ENCODE measurements at regions not wholly inside any gene's neighbourhood (a gene's known extent, or its start where the extent isn't known, plus 50 kb on each side); places are given as distances from the start of the nearest gene placed in this dataset.

- TF ChIP-seq ZFX (IDR thresholded peaks at IDR 0.05) (no peak), CTCF (conservative IDR thresholded peaks at IDR 0.05) (no peak)
- H3K27ac ChIP-seq: no peak overlapping the region
Observed at GRCh38 chr4:97496298-97496873, 646.9 kb downstream of the STPG2 start.

- H3K27ac ChIP-seq: no peak overlapping the region
Observed at GRCh38 chr4:97498875-97499274, 644.4 kb downstream of the STPG2 start.

GRCh38 chr4:97500423-97500822 lies 642.9 kb downstream of the STPG2 start:
- no peak overlapping the region for H3K27ac ChIP-seq

More at GRCh38 chr4:97498875-97499274, 644.4 kb downstream of the STPG2 start:
- TF ChIP-seq CTCF (conservative IDR thresholded peaks at IDR 0.05) (no peak), ZFX (IDR thresholded peaks at IDR 0.05) (no peak)

GRCh38 chr4:97504713-97505112 lies 638.6 kb downstream of the STPG2 start:
- H3K27ac ChIP-seq: no peak overlapping the region
- TF ChIP-seq ZFX (IDR thresholded peaks at IDR 0.05): no peak
- no peak for TF ChIP-seq CTCF (conservative IDR thresholded peaks at IDR 0.05)

More at GRCh38 chr4:97500423-97500822, 642.9 kb downstream of the STPG2 start:
- TF ChIP-seq ZFX (IDR thresholded peaks at IDR 0.05) (no peak), CTCF (conservative IDR thresholded peaks at IDR 0.05) (no peak)

- no peak overlapping the region for H3K27ac ChIP-seq
- no peak for TF ChIP-seq ZFX (IDR thresholded peaks at IDR 0.05)
- TF ChIP-seq CTCF (conservative IDR thresholded peaks at IDR 0.05): no peak
Observed at GRCh38 chr4:97507587-97508245, 635.6 kb downstream of the STPG2 start.
